GM21360 (cell line): ENCODE measurements at regions not wholly inside any gene's neighbourhood (a gene's known extent, or its start where the extent isn't known, plus 50 kb on each side); places are given as distances from the start of the nearest gene placed in this dataset.

Source experiments
- ATAC-seq: cut with Tn5 transposase; IDR thresholded peaks from one replicate; pipeline ENCODE4 v1.9.1; 2021; ENCODE audit warnings: mild to moderate bottlenecking, moderate library complexity; ENCODE audit not compliant: unreplicated experiment

DNA sequence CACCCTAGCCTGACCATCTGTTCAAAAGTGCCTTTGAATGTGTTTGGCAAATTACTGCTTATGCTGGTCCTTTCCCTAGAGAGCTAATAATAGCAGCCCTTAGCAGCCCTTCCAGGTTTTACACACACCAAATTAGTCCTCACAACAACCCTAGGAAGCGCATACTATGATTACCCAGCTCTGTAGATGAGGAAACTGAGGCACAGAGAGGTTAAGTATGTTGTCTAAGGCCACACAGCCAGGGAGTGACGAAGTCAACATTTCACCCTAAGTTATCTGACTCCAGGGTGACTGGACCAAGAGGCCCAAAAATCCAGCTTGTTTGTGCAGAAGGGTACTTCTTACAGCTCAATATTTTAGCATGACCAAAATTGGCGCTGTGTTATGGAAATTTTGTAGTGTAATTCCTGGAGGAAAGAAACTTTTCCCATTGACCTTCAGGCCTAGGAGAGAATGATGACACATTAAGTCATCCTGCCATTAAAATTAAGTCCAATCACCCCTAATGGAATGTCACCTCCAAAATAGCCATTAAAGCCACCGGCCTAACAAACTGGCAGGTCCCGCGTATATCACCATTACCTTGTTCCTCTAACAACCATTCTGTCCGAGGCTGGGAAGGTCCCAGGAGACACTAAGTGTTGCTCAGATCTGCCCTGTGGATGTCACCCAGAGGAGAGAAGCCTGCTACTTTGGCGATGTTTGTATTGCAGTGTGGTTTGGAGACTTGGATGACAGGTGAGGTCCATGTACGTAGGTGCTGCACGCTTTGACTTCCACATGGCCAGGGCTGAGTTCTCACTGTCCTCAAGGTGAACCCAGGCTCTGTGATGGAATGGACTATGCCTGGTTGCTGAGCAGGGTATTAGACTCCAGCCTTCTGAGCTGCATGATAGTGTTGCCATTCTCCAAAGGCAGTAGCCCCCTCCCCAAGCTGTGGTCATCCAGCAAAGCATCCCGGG lies 258.3 kb downstream of the TOMM20 start:
- ATAC-seq: no peak

DNA sequence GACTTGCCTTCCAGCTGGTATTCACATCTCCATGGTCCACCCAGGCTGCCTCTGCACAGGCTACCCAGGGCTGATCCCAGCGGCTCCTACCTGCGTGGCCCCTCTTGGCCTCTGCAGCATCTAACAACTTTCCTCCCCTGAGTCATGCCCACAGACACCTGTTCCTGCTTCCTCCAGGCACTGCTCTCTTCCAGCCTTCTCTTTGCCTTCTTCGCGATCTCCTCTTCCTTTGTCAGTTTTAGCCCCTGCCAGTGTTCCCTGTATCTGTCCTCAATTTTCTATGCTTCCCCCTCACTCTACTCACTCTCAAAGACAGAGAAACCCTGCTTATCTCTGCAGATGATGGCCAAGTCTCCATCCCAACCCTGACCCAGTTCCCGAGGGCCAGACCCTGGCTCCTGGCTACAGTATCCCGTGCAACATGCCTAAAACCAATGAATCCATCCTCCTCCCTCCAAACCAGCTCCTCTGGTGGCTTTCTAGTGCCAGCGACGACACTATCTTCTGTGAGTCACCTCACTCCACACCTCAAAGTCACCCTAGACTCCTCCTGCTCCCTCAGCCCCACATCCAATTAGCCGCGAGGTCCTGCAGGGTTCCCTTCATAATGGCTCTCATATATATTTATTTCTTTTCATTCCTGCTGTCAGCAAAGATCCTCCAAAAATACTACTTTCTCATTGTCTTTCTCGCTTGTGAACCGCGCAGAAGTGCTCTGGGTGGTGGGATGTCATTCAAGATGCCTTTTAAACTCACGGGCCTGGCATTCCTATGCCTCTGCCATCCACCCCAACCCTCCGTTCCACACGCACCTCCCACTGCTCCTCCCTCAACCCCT lies 259.2 kb downstream of the TOMM20 start:
- ATAC-seq: no peak

DNA sequence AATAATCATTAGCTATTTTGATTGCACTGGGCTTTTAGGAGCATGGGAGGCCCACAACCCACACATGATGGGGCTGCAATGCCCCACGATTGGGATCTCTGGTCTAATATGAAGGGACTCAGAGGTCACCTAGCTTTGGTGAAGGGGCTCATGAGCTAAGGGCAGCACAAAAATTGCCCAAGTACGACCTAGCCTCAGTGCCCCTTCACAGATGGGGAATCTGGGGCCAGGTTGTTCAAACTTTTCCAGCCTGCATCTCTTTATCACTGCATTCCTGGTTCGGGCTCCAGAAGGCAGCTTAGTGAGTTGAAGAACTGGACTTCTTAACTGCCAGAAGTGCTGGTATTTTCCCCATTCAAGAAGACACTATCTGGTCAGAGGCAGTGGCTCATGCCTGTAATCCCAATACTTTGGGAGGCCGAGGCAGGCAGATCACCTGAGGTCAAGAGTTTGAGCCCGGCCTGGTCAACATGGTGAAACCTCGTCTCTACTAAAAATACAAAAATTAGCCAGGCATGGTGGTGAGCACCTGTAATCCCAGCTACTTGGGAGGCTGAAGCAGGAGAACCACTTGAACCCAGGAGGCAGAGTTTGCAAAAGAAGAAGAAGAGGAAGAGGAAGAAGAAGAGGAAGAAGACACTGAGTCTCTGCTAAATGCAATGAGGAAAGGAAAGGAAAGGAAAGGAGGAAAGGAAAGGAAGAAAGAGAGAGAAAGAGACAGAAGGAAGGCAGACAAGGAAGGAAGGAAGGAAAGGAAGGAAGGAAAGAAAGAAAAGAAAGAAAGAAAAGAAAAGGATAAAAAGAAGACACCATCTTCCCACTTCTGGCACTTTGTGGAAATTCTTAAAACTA lies 258.5 kb upstream of the IRF2BP2 start:
- no peak for ATAC-seq

DNA sequence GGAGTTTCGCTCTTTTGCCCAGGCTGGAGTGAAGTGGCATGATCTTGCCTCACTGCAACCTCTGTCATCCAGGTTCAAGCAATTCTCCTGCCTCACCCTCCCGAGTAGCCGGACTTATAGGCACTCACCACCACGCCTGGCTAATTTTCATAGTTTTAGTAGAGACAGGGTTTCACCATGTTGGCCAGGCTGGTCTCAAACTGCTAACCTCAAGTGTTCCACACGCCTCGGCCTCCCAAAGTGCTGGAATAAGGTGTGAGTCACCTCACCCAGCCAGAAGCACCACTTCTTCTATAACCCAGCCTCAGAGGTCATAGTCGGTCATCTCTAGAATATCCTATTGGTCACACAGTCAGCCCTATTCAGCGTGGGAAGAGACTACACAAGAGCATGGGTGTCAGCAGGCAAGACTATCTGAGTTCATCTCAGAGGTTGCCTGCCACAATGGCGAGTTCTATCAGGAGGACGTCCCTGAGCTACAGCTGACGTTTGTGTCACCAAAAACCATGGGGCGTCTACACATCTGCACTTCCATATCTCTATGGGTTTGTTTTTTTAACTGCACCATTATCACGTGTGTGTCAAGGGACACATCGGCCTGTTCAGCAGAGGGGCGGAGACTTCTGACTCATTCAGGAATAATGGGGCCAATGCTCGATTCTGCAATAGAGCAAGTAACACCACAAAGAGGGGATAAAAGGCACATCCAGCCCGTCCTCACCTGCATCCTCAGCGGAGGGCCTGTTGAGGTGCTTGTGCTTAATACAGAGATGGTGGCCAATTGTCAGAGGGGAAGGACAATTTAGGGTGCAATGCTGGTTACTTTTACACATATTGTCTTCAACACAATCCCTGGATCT lies 256.3 kb upstream of the IRF2BP2 start:
- no peak for ATAC-seq

DNA sequence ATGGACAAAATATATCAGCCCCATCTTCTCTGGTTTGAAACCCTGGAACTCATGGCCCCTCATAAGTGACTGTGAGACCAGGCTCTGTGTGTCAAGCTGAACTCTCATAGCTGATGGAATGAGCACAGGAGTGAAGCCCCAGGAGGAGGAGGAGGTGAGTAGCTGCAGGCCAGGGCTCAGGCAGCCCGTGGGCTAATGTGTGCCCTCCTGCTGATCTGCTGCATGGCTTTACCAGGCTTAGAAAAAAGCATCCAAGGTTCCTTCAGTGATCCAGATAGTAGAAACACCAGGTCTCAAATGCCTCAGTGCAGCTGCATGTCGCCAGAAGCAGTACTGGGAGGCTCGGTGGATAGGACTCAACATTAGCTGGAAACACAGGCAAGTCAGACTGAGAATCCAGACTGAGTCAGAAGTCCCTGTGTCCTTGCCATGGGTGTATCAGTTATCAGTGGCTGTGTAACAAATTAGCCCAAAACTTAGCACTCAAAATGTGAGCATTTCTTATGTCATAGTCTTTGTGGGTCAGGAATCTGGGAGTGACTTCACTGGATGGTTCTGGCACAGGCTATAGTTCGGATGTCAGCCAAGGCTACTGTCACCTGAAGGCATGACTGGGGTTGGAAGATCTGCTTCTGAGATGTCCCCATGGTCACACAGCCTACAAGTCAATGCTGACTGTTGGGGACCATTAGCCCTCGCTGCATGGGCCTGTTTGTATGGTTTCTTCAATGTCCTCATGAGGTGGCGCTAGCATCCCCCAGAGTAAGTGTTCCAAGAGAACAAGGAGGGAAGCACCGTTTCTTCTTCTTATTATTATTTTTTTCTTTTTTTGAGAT lies 255.4 kb upstream of the IRF2BP2 start:
- ATAC-seq: no peak

DNA sequence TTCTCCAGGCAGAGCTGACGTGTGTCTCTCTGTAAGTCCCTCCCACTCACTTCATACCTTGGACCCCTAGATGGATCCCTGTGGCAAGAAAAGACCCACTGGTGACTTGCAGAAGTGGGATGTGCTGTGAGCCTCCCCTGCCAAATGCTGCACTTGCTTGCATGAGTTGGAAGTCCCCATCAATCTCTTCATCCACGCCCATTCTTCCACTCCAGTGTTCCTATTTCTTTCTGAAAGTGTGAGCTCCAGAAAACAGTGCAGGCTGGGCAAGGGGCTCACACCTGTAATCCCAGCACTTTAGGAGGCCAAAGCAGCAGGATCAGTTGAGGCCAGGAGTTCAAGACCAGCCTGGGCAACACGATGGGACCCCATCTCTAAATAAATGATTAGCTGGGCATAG lies 254.1 kb upstream of the IRF2BP2 start:
- no peak for ATAC-seq

DNA sequence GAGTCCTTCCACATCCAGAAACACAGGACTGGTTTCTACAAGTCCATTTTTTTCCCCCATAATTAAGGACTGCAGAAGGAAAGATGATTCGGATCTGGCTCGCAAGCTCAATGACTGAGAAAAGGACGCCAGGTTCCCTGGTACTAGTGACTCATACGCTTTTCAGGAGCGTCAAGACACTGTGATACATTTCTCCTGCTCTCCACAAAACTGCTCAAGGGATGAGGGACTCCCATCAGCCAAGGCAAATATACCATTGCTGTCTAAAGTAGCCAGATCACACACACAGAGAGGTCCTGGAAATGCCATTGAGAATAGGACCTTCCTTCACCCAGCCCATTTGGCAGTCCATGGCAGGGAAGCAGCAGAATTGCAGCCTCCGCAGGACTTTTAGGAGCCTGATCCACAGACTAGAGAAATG lies 253.6 kb upstream of the IRF2BP2 start:
- ATAC-seq: no peak

DNA sequence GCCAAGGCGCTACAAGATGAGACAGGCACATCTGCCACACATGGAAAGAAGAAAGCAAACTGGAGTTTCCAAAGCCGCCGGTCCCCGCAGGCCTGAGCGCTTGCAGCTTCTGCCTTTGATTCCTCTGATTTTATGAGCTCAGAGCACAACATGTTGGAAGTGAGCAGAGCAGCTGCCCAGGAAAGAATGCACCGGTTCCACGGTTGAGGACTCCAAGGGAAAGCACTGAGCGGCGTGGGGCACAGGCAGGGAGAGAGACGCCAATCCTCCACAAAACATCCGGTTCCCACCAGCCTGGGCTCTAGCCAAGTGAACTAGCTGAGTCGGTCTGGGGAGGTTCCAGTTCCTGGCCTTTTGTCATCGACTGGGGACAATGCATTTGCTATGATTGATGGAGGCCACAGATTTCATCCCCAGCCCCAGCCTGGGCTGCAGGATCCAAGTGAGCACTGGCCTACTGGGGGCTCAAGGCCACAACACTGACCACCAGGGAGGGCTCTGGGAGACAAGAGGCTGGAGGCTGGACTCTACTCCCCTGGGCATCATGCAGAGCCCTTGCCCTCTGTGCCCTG lies 253.1 kb upstream of the IRF2BP2 start:
- ATAC-seq: no peak

DNA sequence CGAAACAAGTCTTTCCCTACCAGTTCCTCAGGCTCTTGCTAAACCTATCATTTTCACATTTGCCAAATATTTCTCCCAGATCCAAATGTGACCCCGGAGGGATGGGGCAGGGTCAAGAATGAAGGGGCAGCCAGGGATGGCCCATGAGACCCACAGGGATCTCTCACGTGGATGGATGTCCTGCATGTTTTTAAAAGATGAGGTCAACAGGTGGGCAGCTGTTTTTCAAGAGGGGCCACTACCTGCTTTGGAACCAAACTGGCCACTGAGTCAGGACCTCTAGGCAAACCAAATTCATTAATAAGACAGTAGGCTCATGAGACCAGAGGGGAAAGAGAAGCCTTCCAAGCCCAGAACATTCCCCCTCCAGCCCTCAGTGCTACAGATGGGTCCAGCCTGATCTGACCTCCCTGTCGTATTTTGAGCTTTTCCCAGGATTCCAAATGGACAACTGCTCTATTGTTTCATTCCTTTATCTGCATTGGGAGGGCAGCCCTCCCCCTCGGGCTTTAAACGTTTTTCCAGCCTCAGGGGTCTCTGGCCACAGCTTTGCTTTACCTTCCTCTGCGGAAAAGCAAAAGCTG lies 252.5 kb upstream of the IRF2BP2 start:
- no peak for ATAC-seq

DNA sequence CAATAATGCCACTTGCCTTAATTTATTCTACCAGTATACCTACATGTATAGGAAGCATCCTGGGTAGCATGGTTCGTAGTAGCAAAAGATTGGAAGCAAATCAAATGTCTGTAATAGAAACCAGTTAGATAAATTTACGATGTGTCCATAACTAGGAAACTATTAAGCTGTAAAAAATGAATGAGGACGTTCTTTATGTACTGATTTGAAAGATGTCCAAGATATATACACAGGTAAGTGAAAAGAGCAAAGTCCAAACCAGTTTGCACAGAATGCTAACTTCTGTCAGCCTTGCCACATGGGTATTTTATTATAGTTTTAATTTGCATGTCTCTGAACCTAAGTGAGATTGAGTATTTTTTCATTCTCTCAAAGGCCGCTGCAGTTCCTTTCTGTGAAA lies 251.8 kb upstream of the IRF2BP2 start:
- no peak for ATAC-seq

DNA sequence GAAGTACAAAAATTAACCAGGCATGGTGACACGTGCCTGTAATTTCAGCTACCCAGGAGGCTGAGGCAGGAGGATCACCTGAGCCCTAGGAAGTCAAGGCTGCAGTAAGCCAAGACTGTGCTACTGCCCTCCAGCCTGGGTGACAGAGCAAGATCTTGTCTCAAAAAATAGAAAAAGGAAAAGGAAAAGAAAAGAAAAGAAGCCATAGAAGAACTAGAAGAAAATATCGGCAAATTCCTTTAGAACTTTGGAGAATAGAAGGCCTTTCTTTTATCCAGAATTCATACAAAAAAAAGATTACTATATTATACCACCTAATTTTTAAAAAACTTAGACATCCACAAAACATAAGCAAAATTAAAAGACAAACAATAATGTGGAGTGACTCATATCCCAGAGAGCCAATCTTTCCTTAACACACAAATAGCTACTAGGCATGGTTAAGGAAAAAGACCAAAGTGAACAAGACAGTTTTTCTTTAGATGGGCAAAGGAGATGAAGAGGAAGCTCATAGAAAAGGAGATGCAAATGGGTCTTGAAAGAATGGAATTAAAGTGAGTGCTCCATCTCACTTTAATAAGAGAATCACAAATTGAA lies 251.1 kb upstream of the IRF2BP2 start:
- ATAC-seq: no peak

DNA sequence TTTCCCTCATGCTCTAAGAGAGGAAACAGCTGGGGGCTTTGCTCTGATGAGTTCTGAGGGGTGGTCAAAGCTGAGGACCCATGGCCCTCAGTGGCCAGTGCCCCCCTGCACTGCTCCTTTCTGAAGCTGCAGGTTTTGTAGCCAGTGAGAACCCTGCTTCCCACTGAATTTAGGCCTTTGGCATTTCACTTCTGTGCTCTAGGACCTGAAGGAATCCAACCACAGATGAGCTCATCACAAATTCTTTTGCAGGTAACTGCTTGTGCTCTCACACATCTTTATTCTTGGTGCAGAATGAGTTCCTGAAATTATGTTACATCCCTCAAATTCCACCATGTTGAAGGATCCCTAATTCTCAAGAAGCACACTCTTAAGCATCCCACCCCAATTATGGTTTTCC lies 248.7 kb upstream of the IRF2BP2 start:
- no peak for ATAC-seq

DNA sequence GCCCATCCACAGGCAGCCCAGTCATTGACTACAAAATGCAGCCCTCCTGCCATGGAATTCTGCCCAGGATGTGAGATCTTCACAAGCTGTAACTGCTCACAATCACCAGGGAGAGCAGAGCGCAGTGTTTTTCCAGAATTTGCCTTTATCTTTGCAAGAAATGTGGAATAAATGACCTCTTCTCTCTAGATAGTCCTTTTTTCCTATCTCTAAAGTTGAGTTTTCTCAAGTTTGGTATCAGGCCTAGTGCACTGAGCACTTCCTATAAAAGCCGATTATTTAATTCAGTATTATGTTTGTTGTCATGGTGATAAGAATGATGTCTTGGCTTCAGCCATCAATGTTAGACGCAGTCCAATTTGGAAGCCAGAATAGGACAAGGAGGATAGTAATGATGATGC lies 246.9 kb upstream of the IRF2BP2 start:
- no peak for ATAC-seq

DNA sequence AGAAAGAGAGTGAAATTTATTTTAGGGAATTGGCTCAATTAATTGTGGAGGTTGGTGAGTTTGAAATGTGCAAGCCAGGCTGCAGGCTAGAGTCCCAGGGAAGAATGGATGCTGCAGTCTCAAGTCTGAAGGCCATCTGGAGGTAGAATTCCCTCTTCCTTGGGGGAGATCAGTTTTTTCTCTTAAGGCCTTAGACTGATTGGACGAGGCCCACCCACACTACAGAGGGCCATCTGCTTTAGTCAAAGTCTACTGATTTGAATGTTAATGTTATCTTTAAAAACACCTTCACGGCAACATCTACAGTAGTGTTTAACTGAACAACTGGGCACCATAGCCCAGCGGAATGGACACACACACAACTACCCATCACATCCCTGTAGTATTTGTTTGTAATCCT lies 245.9 kb upstream of the IRF2BP2 start:
- ATAC-seq: no peak

DNA sequence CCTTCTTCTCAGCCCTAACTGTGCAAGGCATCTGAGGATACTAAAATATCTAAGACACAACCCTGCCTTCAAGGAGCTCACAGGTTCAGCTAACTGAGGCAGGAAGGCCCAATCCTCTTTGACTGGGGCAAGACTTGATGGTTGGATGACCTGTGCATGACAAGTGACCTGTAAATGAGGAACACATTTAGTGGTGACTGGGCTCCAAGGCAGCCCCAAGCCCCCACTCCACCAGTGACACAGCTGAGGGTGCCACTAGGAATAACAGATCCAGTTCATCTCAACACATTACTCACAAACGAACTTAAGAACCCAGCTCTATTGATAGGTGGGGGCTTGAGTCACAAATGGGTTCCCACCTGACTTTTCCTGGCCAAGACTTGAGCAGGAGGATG lies 244.7 kb upstream of the IRF2BP2 start:
- no peak for ATAC-seq

DNA sequence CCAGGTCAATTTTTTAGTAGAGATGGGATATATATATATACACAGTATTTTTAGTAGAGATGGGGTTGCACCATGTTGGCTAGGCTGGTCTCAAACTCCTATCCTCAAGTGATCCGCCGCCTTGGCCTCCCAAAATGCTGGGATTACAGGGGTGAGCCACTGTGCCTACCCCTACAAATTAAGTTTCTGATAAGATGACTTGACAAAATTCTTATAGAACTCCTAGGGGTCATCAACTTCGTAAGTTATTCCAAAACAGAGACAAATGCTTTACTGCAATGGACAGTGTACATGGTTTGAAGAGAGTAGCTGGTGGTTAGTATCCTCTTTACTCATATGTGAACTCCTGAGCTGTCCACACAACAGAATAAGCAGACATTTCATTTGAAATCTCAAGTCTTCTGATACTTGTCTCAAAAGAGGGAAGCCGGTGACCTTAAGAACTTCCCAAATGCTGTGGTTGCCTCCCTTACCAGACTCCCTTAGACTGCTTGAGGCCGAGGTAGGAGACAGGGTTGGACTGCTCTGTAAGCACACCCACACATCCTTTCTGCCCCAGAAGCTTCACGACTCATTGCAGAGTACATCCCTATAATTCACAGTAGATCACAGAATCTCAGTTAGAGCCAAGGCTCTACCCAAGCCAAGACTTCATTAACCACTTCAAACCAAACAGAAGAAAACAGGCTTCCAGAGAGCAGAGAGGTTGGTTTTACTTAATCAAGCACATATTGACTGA lies 244.1 kb upstream of the IRF2BP2 start:
- no peak for ATAC-seq

DNA sequence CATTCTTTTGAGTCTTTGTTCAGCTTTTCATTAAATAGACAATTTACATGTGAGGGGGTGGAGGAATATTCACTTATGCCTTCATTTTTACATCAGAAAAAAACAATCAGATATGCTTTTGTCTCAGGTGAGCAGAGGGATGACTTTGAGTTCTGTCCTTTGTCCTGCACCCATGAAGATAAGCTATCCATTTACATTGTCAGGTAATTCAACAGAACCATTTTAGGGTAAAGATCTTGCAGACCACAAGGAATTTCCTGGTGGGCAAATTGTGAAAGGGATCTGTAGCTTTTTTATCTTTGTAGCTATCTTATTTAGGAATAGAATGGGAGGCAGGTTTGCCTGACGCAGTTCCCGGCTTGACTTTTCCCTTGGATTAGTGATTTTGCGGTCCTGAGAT lies 242.7 kb upstream of the IRF2BP2 start:
- ATAC-seq: no peak
